Keratinocyte (primary cell): ENCODE measurements at regions not wholly inside any gene's neighbourhood (a gene's known extent, or its start where the extent isn't known, plus 50 kb on each side); places are given as distances from the start of the nearest gene placed in this dataset.

Source experiments
- DNase-seq: peaks from one replicate; pipeline ENCODE4 v3.0.0-alpha.2; 2011; ENCODE audit warnings: low read depth, missing footprints, low spot score
- FAIRE-seq: peaks from 2 replicates; lab custom pipeline; 2011; peaks lifted over from hg19 to GRCh38; lab: Jason Lieb, UNC
- H2AFZ ChIP-seq: 2 replicates; pipeline ENCODE4 v1.6.0; 2012; ENCODE audit warnings: low read length, control low read depth, inconsistent platforms; ENCODE audit not compliant: control insufficient read depth
- H3K27ac ChIP-seq: 2 replicates; pipeline ENCODE4 v1.5.1; 2011; ENCODE audit warnings: low read length; ENCODE audit not compliant: control insufficient read depth, insufficient read depth
- H3K27me3 ChIP-seq: 3 replicates; pipeline ENCODE4 v1.6.0; 2011; ENCODE audit warnings: low read length; ENCODE audit not compliant: control insufficient read depth, insufficient read depth; ENCODE audit errors: extremely low read depth
- H3K36me3 ChIP-seq, 2 experiments: 2 replicates in 1 of 2; 3 replicates in 1 of 2; pipeline ENCODE4 v1.5.1; 2011; ENCODE audit warnings: low read length in 2 of 2, mild to moderate bottlenecking in 1 of 2; ENCODE audit not compliant: control insufficient read depth in 2 of 2, insufficient read depth in 2 of 2; ENCODE audit errors: extremely low read depth in 1 of 2
- H3K4me1 ChIP-seq: 3 replicates; pipeline ENCODE4 v1.5.1; 2011; ENCODE audit warnings: low read length; ENCODE audit not compliant: control insufficient read depth, insufficient read depth; ENCODE audit errors: extremely low read depth
- H3K4me2 ChIP-seq: 3 replicates; pipeline ENCODE4 v1.6.0; 2011; ENCODE audit warnings: low read depth, low read length; ENCODE audit not compliant: control insufficient read depth, insufficient read depth; ENCODE audit errors: extremely low read depth
- H3K4me3 ChIP-seq, 3 experiments: fragments of 200-600 bp in 1 of 3; sonication (generic) in 1 of 3; 2 replicates in 2 of 3; 3 replicates in 1 of 3; pipeline ENCODE4 v1.5.1; 2011 to 2016; ENCODE audit warnings: low read length in 3 of 3, mild to moderate bottlenecking in 3 of 3, control low read depth in 2 of 3, inconsistent platforms in 1 of 3, low read depth in 1 of 3, mixed read lengths in 1 of 3, mixed run types in 1 of 3, moderate library complexity in 1 of 3; ENCODE audit not compliant: control insufficient read depth in 2 of 3, insufficient read depth in 2 of 3; ENCODE audit errors: extremely low read depth in 1 of 3
- H3K79me2 ChIP-seq: 2 replicates; pipeline ENCODE4 v1.6.0; 2012; ENCODE audit warnings: low read length; ENCODE audit not compliant: control insufficient read depth, insufficient read depth
- H3K9ac ChIP-seq: 3 replicates; pipeline ENCODE4 v1.6.0; 2011; ENCODE audit warnings: low read length; ENCODE audit not compliant: control insufficient read depth, insufficient read depth; ENCODE audit errors: extremely low read depth
- H3K9me1 ChIP-seq: 3 replicates; pipeline ENCODE4 v1.6.0; 2011; ENCODE audit warnings: low read length; ENCODE audit not compliant: control insufficient read depth, insufficient read depth; ENCODE audit errors: extremely low read depth
- H3K9me3 ChIP-seq: 2 replicates; pipeline ENCODE4 v1.5.1; 2012; ENCODE audit warnings: low read depth, low read length; ENCODE audit not compliant: control insufficient read depth
- H4K20me1 ChIP-seq: 3 replicates; pipeline ENCODE4 v1.6.0; 2011; ENCODE audit warnings: low read length; ENCODE audit not compliant: control insufficient read depth, insufficient read depth; ENCODE audit errors: extremely low read depth
- EZH2 ChIP-seq: IDR thresholded peaks from one replicate; pipeline ENCODE4 v1.6.1; 2012; ENCODE audit warnings: inconsistent platforms, mild to moderate bottlenecking, low read length, moderate library complexity
- dilution Hi-C: fragments of 300-500 bp; cut with MboI; formaldehyde crosslinking; loops from one replicate; pipeline ENCODE4 v1.7.0; 2020; ENCODE audit warnings: low sequenced_read_pairs; ENCODE audit not compliant: extremely low pct_ligation_motif_present
- TF ChIP-seq, protein P1 (sequence below), 3 experiments: IDR thresholded peaks in 1 of 3; conservative IDR thresholded peaks in 1 of 3; optimal IDR thresholded peaks in 1 of 3; 2 replicates in 2 of 3; 3 replicates in 1 of 3; pipeline versions ENCODE3 to v1.5.1; 2011; ENCODE audit warnings: low read length in 3 of 3, mild to moderate bottlenecking in 3 of 3, moderate library complexity in 2 of 3, control low read depth in 1 of 3, inconsistent platforms in 1 of 3; ENCODE audit not compliant: insufficient read depth in 2 of 3; ENCODE audit errors: extremely low read depth in 1 of 3

DNA sequence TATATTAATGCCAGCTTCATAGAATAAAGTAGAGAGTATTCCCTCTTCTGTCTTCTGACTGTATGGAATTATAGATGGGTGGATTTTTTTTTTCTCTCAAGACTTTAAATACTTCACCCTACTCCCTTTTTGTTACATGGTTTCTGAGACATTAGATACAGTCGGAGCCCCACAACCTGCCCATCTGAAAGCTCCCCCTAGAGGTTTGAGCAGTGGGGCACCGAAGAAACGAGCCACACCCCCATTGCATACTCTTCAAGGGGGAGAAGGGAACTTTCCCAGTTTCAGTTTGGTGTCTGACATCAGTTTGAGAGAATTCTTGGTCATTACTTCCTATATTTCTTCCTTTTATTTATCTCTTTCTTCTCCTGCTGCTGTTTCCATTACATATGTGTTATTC is 437.6 kb upstream of the AGA start:
- H2AFZ ChIP-seq: no peak overlapping the region
- dilution Hi-C loops: no loop called here
- H3K4me2 ChIP-seq: no peak overlapping the region
- H3K4me1 ChIP-seq: no peaks in the 10 kb centered on the region
- no peaks in the 10 kb centered on the region for H3K9me3 ChIP-seq
- no peaks in the 10 kb centered on the region for H3K79me2 ChIP-seq
- no peaks in the 10 kb centered on the region for H3K27me3 ChIP-seq
- H4K20me1 ChIP-seq: no peaks in the 10 kb centered on the region
- FAIRE-seq (no peak), DNase-seq (no peak)
- no peak overlapping the region for H3K9ac ChIP-seq
- no peaks in the 10 kb centered on the region for H3K36me3 ChIP-seq
- H3K27ac ChIP-seq: no peak overlapping the region
- H3K4me3 ChIP-seq: no peak overlapping the region
- no peak for TF ChIP-seq EZH2
- TF ChIP-seq, protein P1, sequence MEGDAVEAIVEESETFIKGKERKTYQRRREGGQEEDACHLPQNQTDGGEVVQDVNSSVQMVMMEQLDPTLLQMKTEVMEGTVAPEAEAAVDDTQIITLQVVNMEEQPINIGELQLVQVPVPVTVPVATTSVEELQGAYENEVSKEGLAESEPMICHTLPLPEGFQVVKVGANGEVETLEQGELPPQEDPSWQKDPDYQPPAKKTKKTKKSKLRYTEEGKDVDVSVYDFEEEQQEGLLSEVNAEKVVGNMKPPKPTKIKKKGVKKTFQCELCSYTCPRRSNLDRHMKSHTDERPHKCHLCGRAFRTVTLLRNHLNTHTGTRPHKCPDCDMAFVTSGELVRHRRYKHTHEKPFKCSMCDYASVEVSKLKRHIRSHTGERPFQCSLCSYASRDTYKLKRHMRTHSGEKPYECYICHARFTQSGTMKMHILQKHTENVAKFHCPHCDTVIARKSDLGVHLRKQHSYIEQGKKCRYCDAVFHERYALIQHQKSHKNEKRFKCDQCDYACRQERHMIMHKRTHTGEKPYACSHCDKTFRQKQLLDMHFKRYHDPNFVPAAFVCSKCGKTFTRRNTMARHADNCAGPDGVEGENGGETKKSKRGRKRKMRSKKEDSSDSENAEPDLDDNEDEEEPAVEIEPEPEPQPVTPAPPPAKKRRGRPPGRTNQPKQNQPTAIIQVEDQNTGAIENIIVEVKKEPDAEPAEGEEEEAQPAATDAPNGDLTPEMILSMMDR (optimal IDR thresholded peaks at IDR 0.05 in 1 of 3, IDR thresholded peaks at IDR 0.05 in 1 of 3, conservative IDR thresholded peaks at IDR 0.05 in 1 of 3; ENCODE audit: extremely low read depth in 1 of 3, insufficient read depth in 2 of 3, low read length in 3 of 3): no peak
- no peaks in the 10 kb centered on the region for H3K9me1 ChIP-seq

DNA sequence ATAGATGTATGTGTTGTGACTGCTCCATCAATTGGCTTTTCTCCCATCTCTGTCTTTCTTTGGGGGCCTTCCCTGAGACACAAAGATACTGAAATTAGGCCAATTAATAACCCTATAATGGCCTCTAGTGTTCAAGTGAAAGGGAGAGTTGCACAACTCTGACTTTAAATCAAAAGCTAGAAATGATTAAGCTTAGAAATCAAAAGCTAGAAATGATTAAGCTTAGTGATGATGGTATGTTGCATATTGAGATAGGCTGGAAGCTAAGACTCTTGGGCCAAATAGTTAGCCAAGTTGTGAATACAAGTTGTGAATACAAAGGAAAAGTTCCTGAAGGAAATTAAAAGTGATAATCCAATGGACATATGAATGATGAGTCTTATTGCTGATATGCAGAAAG is 452.9 kb upstream of the AGA start:
- no peaks in the 10 kb centered on the region for H3K36me3 ChIP-seq
- TF ChIP-seq EZH2: no peak
- TF ChIP-seq, protein P1 (optimal IDR thresholded peaks at IDR 0.05 in 1 of 3, IDR thresholded peaks at IDR 0.05 in 1 of 3, conservative IDR thresholded peaks at IDR 0.05 in 1 of 3; ENCODE audit: extremely low read depth in 1 of 3, insufficient read depth in 2 of 3, low read length in 3 of 3): no peak
- no peak overlapping the region for H3K27ac ChIP-seq
- no peak overlapping the region for H2AFZ ChIP-seq
- no peak for FAIRE-seq
- no peaks in the 10 kb centered on the region for H3K9me3 ChIP-seq
- no peaks in the 10 kb centered on the region for H3K4me1 ChIP-seq
- H3K9me1 ChIP-seq: no peaks in the 10 kb centered on the region
- no peak overlapping the region for H3K4me2 ChIP-seq
- no peaks in the 10 kb centered on the region for H3K27me3 ChIP-seq
- no peaks in the 10 kb centered on the region for H3K79me2 ChIP-seq
- no peak for DNase-seq
- dilution Hi-C loops: no loop called here
- no peak overlapping the region for H3K4me3 ChIP-seq
- H4K20me1 ChIP-seq: no peaks in the 10 kb centered on the region
- H3K9ac ChIP-seq: no peak overlapping the region
